Mucosa of rectum (tissue), 2 donors: ENCODE measurements at regions not wholly inside any gene's neighbourhood (a gene's known extent, or its start where the extent isn't known, plus 50 kb on each side); places are given as distances from the start of the nearest gene placed in this dataset.

Experiments
- H3K27ac ChIP-seq, 2 donors: one replicate each; pipeline ENCODE4 v1.7.0; 2013; ENCODE audit warnings: inconsistent platforms in 2 of 2, low read depth in 2 of 2, low read length in 2 of 2
- H3K27me3 ChIP-seq, 2 donors: one replicate each; pipeline ENCODE4 v1.7.0; 2013; ENCODE audit warnings: low read length in 2 of 2; ENCODE audit not compliant: control insufficient read depth in 2 of 2, insufficient read depth in 2 of 2
- H3K36me3 ChIP-seq, 2 donors: one replicate each; pipeline ENCODE4 v1.7.0; 2013; ENCODE audit warnings: low read length in 2 of 2; ENCODE audit not compliant: control insufficient read depth in 2 of 2, insufficient read depth in 2 of 2
- H3K4me1 ChIP-seq, 2 donors: one replicate each; pipeline ENCODE4 v1.7.0; 2013; ENCODE audit warnings: low read length in 2 of 2, mild to moderate bottlenecking in 1 of 2; ENCODE audit not compliant: control insufficient read depth in 2 of 2, insufficient read depth in 2 of 2
- H3K4me3 ChIP-seq, 2 donors: one replicate each; pipeline ENCODE4 v1.7.0; 2013; ENCODE audit warnings: low read length in 2 of 2
- H3K9ac ChIP-seq, 2 donors: one replicate each; pipeline ENCODE4 v1.7.0; 2013; ENCODE audit warnings: low read length in 2 of 2, low read depth in 1 of 2, mild to moderate bottlenecking in 1 of 2
- H3K9me3 ChIP-seq, 2 donors: one replicate each; pipeline ENCODE4 v1.7.0; 2013; ENCODE audit warnings: low read length in 2 of 2; ENCODE audit not compliant: control insufficient read depth in 2 of 2
- donor health status: healthy.
- donor health status: Normal muscosa, but diverticular disease.

GRCh38 chr2:204436230-204436629 lies 109.0 kb upstream of the PARD3B start:
- Histone ChIP-seq H3K4me3 (no peak overlapping the region), H3K9ac (no peak overlapping the region), H3K4me1 (no peaks in the 10 kb centered on the region), H3K27me3 (no peaks in the 10 kb centered on the region), H3K36me3 (no peaks in the 10 kb centered on the region), H3K9me3 (peaks cover 0 to 5% of the 10 kb centered on the region in 2 donors), H3K27ac (no peak overlapping the region)

- H3K9me3 ChIP-seq: peaks cover 0 to 2% of the 10 kb centered on the region in 2 donors
- no peaks in the 10 kb centered on the region for H3K27me3 ChIP-seq
- no peak overlapping the region for H3K4me3 ChIP-seq
- H3K9ac ChIP-seq: no peak overlapping the region
- H3K36me3 ChIP-seq: no peaks in the 10 kb centered on the region
- no peaks in the 10 kb centered on the region for H3K4me1 ChIP-seq
- H3K27ac ChIP-seq: no peak overlapping the region
Observed at GRCh38 chr2:204437408-204437807, 107.9 kb upstream of the PARD3B start.

GRCh38 chr2:204437815-204438756 lies 107.2 kb upstream of the PARD3B start:
- no peaks in the 10 kb centered on the region for H3K36me3 ChIP-seq
- no peaks in the 10 kb centered on the region for H3K27me3 ChIP-seq
- H3K27ac ChIP-seq: no peak overlapping the region
- no peaks in the 10 kb centered on the region for H3K9me3 ChIP-seq
- H3K4me1 ChIP-seq: no peaks in the 10 kb centered on the region
- H3K4me3 ChIP-seq: no peak overlapping the region
- H3K9ac ChIP-seq: no peak overlapping the region

- no peaks in the 10 kb centered on the region for H3K36me3 ChIP-seq
- no peaks in the 10 kb centered on the region for H3K9me3 ChIP-seq
- no peak overlapping the region for H3K4me3 ChIP-seq
- no peaks in the 10 kb centered on the region for H3K27me3 ChIP-seq
- H3K27ac ChIP-seq: no peak overlapping the region
- no peaks in the 10 kb centered on the region for H3K4me1 ChIP-seq
- H3K9ac ChIP-seq: no peak overlapping the region
Observed at GRCh38 chr2:204441316-204441715, 104.0 kb upstream of the PARD3B start.

- no peak overlapping the region for H3K9ac ChIP-seq
- H3K36me3 ChIP-seq: no peaks in the 10 kb centered on the region
- H3K27ac ChIP-seq: no peak overlapping the region
- H3K4me3 ChIP-seq: no peak overlapping the region
- no peaks in the 10 kb centered on the region for H3K27me3 ChIP-seq
- no peaks in the 10 kb centered on the region for H3K9me3 ChIP-seq
- H3K4me1 ChIP-seq: no peaks in the 10 kb centered on the region
Observed at GRCh38 chr2:204445149-204445548, 100.1 kb upstream of the PARD3B start.

- Histone ChIP-seq H3K27ac (no peak overlapping the region), H3K9me3 (no peaks in the 10 kb centered on the region), H3K36me3 (no peaks in the 10 kb centered on the region), H3K4me3 (no peak overlapping the region), H3K4me1 (no peaks in the 10 kb centered on the region), H3K27me3 (no peaks in the 10 kb centered on the region), H3K9ac (no peak overlapping the region)
Observed at GRCh38 chr2:204447722-204448121, 97.6 kb upstream of the PARD3B start.

GRCh38 chr2:204449977-204450376 lies 95.3 kb upstream of the PARD3B start:
- no peaks in the 10 kb centered on the region for H3K9me3 ChIP-seq
- peaks cover 6 to 11% of the 10 kb centered on the region in 2 donors for H3K4me1 ChIP-seq
- no peaks in the 10 kb centered on the region for H3K36me3 ChIP-seq
- H3K9ac ChIP-seq: no peak overlapping the region
- no peak overlapping the region for H3K4me3 ChIP-seq
- H3K27me3 ChIP-seq: no peaks in the 10 kb centered on the region
- H3K27ac ChIP-seq: no peak overlapping the region

GRCh38 chr2:204451766-204452165 lies 93.5 kb upstream of the PARD3B start:
- H3K27ac ChIP-seq: peak overlapping the region; percentile 39 to 52
- H3K4me1 ChIP-seq: peaks cover 6 to 11% of the 10 kb centered on the region in 2 donors
- no peaks in the 10 kb centered on the region for H3K36me3 ChIP-seq
- no peak overlapping the region for H3K9ac ChIP-seq
- H3K27me3 ChIP-seq: no peaks in the 10 kb centered on the region
- no peaks in the 10 kb centered on the region for H3K9me3 ChIP-seq
- H3K4me3 ChIP-seq: no peak overlapping the region

GRCh38 chr2:204452464-204453023 lies 92.7 kb upstream of the PARD3B start:
- H3K4me3 ChIP-seq: no peak overlapping the region
- no peak overlapping the region for H3K9ac ChIP-seq
- H3K4me1 ChIP-seq: peaks cover 6 to 11% of the 10 kb centered on the region in 2 donors
- H3K27ac ChIP-seq: peak overlapping the region; percentile 39 to 52
- no peaks in the 10 kb centered on the region for H3K27me3 ChIP-seq
- no peaks in the 10 kb centered on the region for H3K36me3 ChIP-seq
- H3K9me3 ChIP-seq: no peaks in the 10 kb centered on the region

- H3K9me3 ChIP-seq: no peaks in the 10 kb centered on the region
- peak overlapping the region in 1 of 2 donors; percentile 22 for H3K9ac ChIP-seq
- no peaks in the 10 kb centered on the region for H3K27me3 ChIP-seq
- H3K27ac ChIP-seq: peak overlapping the region; percentile 20 to 39
- peak overlapping the region; percentile 22 to 30 for H3K4me3 ChIP-seq
- H3K36me3 ChIP-seq: no peaks in the 10 kb centered on the region
- peaks cover 6 to 11% of the 10 kb centered on the region in 2 donors for H3K4me1 ChIP-seq
Observed at GRCh38 chr2:204453730-204454167, 91.5 kb upstream of the PARD3B start.
